Small intestine (tissue), 7 donors: ENCODE measurements at regions not wholly inside any gene's neighbourhood (a gene's known extent, or its start where the extent isn't known, plus 50 kb on each side); places are given as distances from the start of the nearest gene placed in this dataset.

ENCODE experiments used
- DNase-seq, 2 donors: peaks; one replicate each; pipeline versions ENCODE4 v3.0.0 to v3.0.0-alpha.2; 2013
- FAIRE-seq: peaks from 2 replicates; lab custom pipeline; 2012; peaks lifted over from hg19 to GRCh38; lab: Jason Lieb, UNC
- H3K27ac ChIP-seq, 3 donors: one replicate each; pipeline ENCODE4 v1.5.1; 2013; ENCODE audit warnings: low read length in 2 of 3, mild to moderate bottlenecking in 2 of 3, control low read depth in 1 of 3, inconsistent platforms in 1 of 3, low read depth in 1 of 3, moderate library complexity in 1 of 3
- H3K27me3 ChIP-seq, 3 donors: one replicate each; pipeline ENCODE4 v1.6.1; 2013; ENCODE audit warnings: low read length in 3 of 3, inconsistent platforms in 1 of 3; ENCODE audit not compliant: control insufficient read depth in 3 of 3, insufficient read depth in 3 of 3
- H3K36me3 ChIP-seq, 3 donors: one replicate each; pipeline ENCODE4 v1.6.1; 2013; ENCODE audit warnings: low read length in 3 of 3, inconsistent platforms in 1 of 3, low read depth in 1 of 3, mild to moderate bottlenecking in 1 of 3, moderate library complexity in 1 of 3; ENCODE audit not compliant: control insufficient read depth in 3 of 3, insufficient read depth in 2 of 3
- H3K4me1 ChIP-seq, 3 donors: one replicate each; pipeline ENCODE4 v1.6.1; 2013; ENCODE audit warnings: low read length in 2 of 3, inconsistent platforms in 1 of 3, low read depth in 1 of 3, mild to moderate bottlenecking in 1 of 3, moderate library complexity in 1 of 3; ENCODE audit not compliant: control insufficient read depth in 3 of 3, insufficient read depth in 2 of 3
- H3K4me3 ChIP-seq, 3 donors: one replicate each; pipeline ENCODE4 v1.5.1; 2013; ENCODE audit warnings: low read length in 3 of 3, control low read depth in 1 of 3, inconsistent platforms in 1 of 3, low read depth in 1 of 3, mild to moderate bottlenecking in 1 of 3, moderate library complexity in 1 of 3
- H3K9me3 ChIP-seq, 2 donors: one replicate each; pipeline ENCODE4 v1.6.1; 2013; ENCODE audit warnings: low read depth in 1 of 2, low read length in 1 of 2; ENCODE audit not compliant: control insufficient read depth in 2 of 2, insufficient read depth in 1 of 2
- WGBS, 3 donors: extraction: QIAGEN DNeasy Blood & Tissue Kit; methylation state at CpG; one replicate each; pipeline ENCODE4 v1.1.7; 2013; 5-methylcytosine and 5-hydroxymethylcytosine counted together
- donor health status: healthy with polysubstance abuse.
- donor health status: control.
- donor health status: control.
- donor health status: Bipolar disorder and iron deficiency.
- donor health status: healthy.

GRCh38 chr13:61144301-61144700 lies 271.3 kb downstream of the PCDH20 start:
- FAIRE-seq (no peak), DNase-seq (no peak)
- peaks cover 0 to 17% of the 10 kb centered on the region in 2 donors for H3K9me3 ChIP-seq
- H3K4me3 ChIP-seq = no peak overlapping the region
- H3K36me3 ChIP-seq = no peaks in the 10 kb centered on the region
- H3K27me3 ChIP-seq = no peaks in the 10 kb centered on the region
- 68 to 88% (median 84%) methylated on average over 1 of the region's 1 CpG for WGBS, 3 donors
- no peak overlapping the region for H3K27ac ChIP-seq
- no peaks in the 10 kb centered on the region for H3K4me1 ChIP-seq

- no peaks in the 10 kb centered on the region for H3K4me1 ChIP-seq
- DNase-seq = no peak
- no peaks in the 10 kb centered on the region for H3K36me3 ChIP-seq
- FAIRE-seq = no peak
- H3K4me3 ChIP-seq = no peak overlapping the region
- no peak overlapping the region for H3K27ac ChIP-seq
- peaks cover 0 to 17% of the 10 kb centered on the region in 2 donors for H3K9me3 ChIP-seq
- H3K27me3 ChIP-seq = no peaks in the 10 kb centered on the region
These were observed 273.1 kb downstream of the PCDH20 start for GRCh38 chr13:61142506-61142905.

GRCh38 chr13:61138857-61139256 lies 276.8 kb downstream of the PCDH20 start:
- Histone ChIP-seq H3K4me1 (no peaks in the 10 kb centered on the region), H3K36me3 (no peaks in the 10 kb centered on the region), H3K27me3 (no peaks in the 10 kb centered on the region), H3K27ac (no peak overlapping the region), H3K4me3 (no peak overlapping the region), H3K9me3 (no peaks in the 10 kb centered on the region)
- DNase-seq (no peak), FAIRE-seq (no peak)

- Histone ChIP-seq H3K4me3 (no peak overlapping the region), H3K27me3 (no peaks in the 10 kb centered on the region), H3K9me3 (no peaks in the 10 kb centered on the region), H3K27ac (no peak overlapping the region), H3K4me1 (no peaks in the 10 kb centered on the region), H3K36me3 (no peaks in the 10 kb centered on the region)
- FAIRE-seq (no peak), DNase-seq (no peak)
- 72 to 77% (median 74%) methylated on average over 1 of the region's 1 CpG for WGBS, 3 donors
These were observed 279.1 kb downstream of the PCDH20 start for GRCh38 chr13:61136515-61136914.

- H3K27me3 ChIP-seq = no peaks in the 10 kb centered on the region
- DNase-seq = no peak
These were observed 279.6 kb downstream of the PCDH20 start for GRCh38 chr13:61136093-61136492.

GRCh38 chr13:61135583-61135982 lies 280.1 kb downstream of the PCDH20 start:
- 83 to 93% (median 92%) methylated on average over 2 of the region's 2 CpGs for WGBS, 3 donors
- Histone ChIP-seq H3K27ac (no peak overlapping the region), H3K9me3 (no peaks in the 10 kb centered on the region), H3K4me3 (no peak overlapping the region), H3K4me1 (no peaks in the 10 kb centered on the region), H3K36me3 (no peaks in the 10 kb centered on the region), H3K27me3 (no peaks in the 10 kb centered on the region)
- FAIRE-seq = no peak
- no peak for DNase-seq

More at GRCh38 chr13:61136093-61136492, 279.6 kb downstream of the PCDH20 start:
- no peak overlapping the region for H3K27ac ChIP-seq
- no peak for FAIRE-seq
- no peaks in the 10 kb centered on the region for H3K36me3 ChIP-seq
- H3K9me3 ChIP-seq = no peaks in the 10 kb centered on the region
- no peaks in the 10 kb centered on the region for H3K4me1 ChIP-seq
- 40 to 58% (median 49%) methylated on average over 4 of the region's 4 CpGs for WGBS, 3 donors
- H3K4me3 ChIP-seq = no peak overlapping the region

- DNase-seq (no peak), FAIRE-seq (no peak)
- H3K4me3 ChIP-seq = no peak overlapping the region
- no peak overlapping the region for H3K27ac ChIP-seq
- no peaks in the 10 kb centered on the region for H3K36me3 ChIP-seq
- WGBS, 3 donors = 49 to 50% (median 50%) methylated on average over 2 of the region's 2 CpGs
- no peaks in the 10 kb centered on the region for H3K4me1 ChIP-seq
- H3K27me3 ChIP-seq = no peaks in the 10 kb centered on the region
- H3K9me3 ChIP-seq = no peaks in the 10 kb centered on the region
These were observed 286.6 kb downstream of the PCDH20 start for GRCh38 chr13:61128850-61129645.

GRCh38 chr13:61123538-61124289 lies 291.9 kb downstream of the PCDH20 start:
- Histone ChIP-seq H3K4me1 (no peaks in the 10 kb centered on the region), H3K36me3 (no peaks in the 10 kb centered on the region), H3K27ac (no peak overlapping the region), H3K9me3 (peaks cover 0 to 2% of the 10 kb centered on the region in 2 donors), H3K27me3 (no peaks in the 10 kb centered on the region), H3K4me3 (no peak overlapping the region)
- FAIRE-seq = no peak
- no peak for DNase-seq
- 72 to 81% (median 76%) methylated on average over 5 of the region's 5 CpGs for WGBS, 3 donors
